ENCODE measurements at regions not wholly inside any gene's neighbourhood (a gene's known extent, or its start where the extent isn't known, plus 50 kb on each side); places are given as distances from the start of the nearest gene placed in this dataset.

GRCh38 chr5:163190283-163190682, 247.1 kb upstream of the CCNG1 start:
- Histone ChIP-seq H4K5ac (ENCODE audit: insufficient read length, low read depth, low read length) (no peak overlapping the region), H2BK12ac (ENCODE audit: insufficient read length, low read depth, low read length) (no peak overlapping the region), H3K56ac (ENCODE audit: insufficient read length, low read depth, low read length) (no peak overlapping the region), H3K79me1 (ENCODE audit: insufficient read depth, low read depth, low read length, poor library complexity, severe bottlenecking) (no peaks in the 10 kb centered on the region), H3K27me3 (ENCODE audit: insufficient read depth, low read length) (no peaks in the 10 kb centered on the region), H3K9me3 (ENCODE audit: control insufficient read depth, low read depth, low read length) (no peaks in the 10 kb centered on the region), H4K8ac (replicated peaks; ENCODE audit: insufficient read length, low read depth, low read length) (no peak overlapping the region), H4K20me1 (ENCODE audit: control insufficient read depth, insufficient read depth, insufficient read length) (no peaks in the 10 kb centered on the region), H3K4me1 (ENCODE audit: insufficient read depth, low read length) (no peaks in the 10 kb centered on the region), H3K27ac (ENCODE audit: insufficient read length, low read depth, low read length) (no peak overlapping the region), H2AFZ (ENCODE audit: low read length) (no peak overlapping the region), H2AK5ac (ENCODE audit: insufficient read length, low read length) (no peak overlapping the region), H2BK15ac (ENCODE audit: low read depth, low read length) (no peak overlapping the region), H2BK20ac (ENCODE audit: low read depth, low read length, poor library complexity, severe bottlenecking) (no peak overlapping the region), H3K18ac (ENCODE audit: insufficient read length, low read depth, low read length) (no peak overlapping the region), H2BK5ac (ENCODE audit: insufficient read length, low read length) (no peak overlapping the region), H3K14ac (ENCODE audit: insufficient read depth, low read length) (no peak overlapping the region), H2BK120ac (ENCODE audit: low read depth, low read length, poor library complexity, severe bottlenecking) (no peak overlapping the region), H3K23ac (ENCODE audit: insufficient read length, low read depth, low read length) (no peak overlapping the region), H3K4me2 (ENCODE audit: insufficient read depth, insufficient read length, low read length) (no peak overlapping the region), H3K23me2 (ENCODE audit: insufficient read length, low read depth, low read length, poor library complexity, severe bottlenecking) (no peaks in the 10 kb centered on the region), H3K79me2 (ENCODE audit: insufficient read depth, low read length) (no peaks in the 10 kb centered on the region), H3K4ac (ENCODE audit: low read depth, low read length) (no peak overlapping the region), H3T11ph (ENCODE audit: low read length) (no peak overlapping the region), H4K91ac (ENCODE audit: insufficient read length, low read depth, low read length) (no peak overlapping the region), H3K9ac (ENCODE audit: extremely low read depth, insufficient read length, low read length) (no peak overlapping the region)
- Mint-ChIP-seq H3K9me3 (peaks cover 10 to 11% of the 10 kb centered on the region in 2 experiments), H3K4me3 (no peak overlapping the region), H3K27me3 (ENCODE audit: low read depth) (no peaks in the 10 kb centered on the region), H3K36me3 (ENCODE audit: insufficient read depth in 1 of 3, low read depth in 3 of 3) (peaks cover 0 to 6% (median 3%) of the 10 kb centered on the region in 3 experiments; a peak in 1 of 7 replicates), H3K4me1 (peaks cover 8 to 10% of the 10 kb centered on the region in 2 experiments), H3K27ac (no peak overlapping the region)
- no CpG with 5 or more reads among the region's 3 CpGs for WGBS (ENCODE audit: extremely low coverage, insufficient read length, low lambda C conversion rate)
- DNase-seq = no peak
- no peak for TF ChIP-seq CTCF (conservative IDR thresholded peaks at IDR 0.05)
